GM23338 (cell line): ENCODE measurements at regions not wholly inside any gene's neighbourhood (a gene's known extent, or its start where the extent isn't known, plus 50 kb on each side); places are given as distances from the start of the nearest gene placed in this dataset.
A peak's percentile ranks its signal among the peaks of the same experiment; 100 is the strongest.

Source experiments
- ATAC-seq: fragments of 200-7000 bp; cut with Tn5 transposase; 3 replicates; pipeline ENCODE4 v1.9.1; 2020
- DNase-seq: peaks from one replicate; pipeline ENCODE4 v3.0.0-alpha.2; 2015; ENCODE audit warnings: low spot score
- H2AFZ ChIP-seq: fragments of 200-600 bp; sonication (generic); 2 replicates; pipeline ENCODE4 v1.8.0; 2016; ENCODE audit warnings: antibody characterized with exemption, mild to moderate bottlenecking, moderate library complexity
- H3F3A ChIP-seq: fragments of 200-600 bp; sonication (generic); replicated peaks from 2 replicates; pipeline ENCODE4 v1.8.0; 2017; ENCODE audit warnings: antibody characterized with exemption, mixed run types, low read depth
- H3K27ac ChIP-seq: fragments of 200-600 bp; sonication (generic); 2 replicates; pipeline ENCODE4 v1.6.1; 2016; ENCODE audit warnings: low read depth
- H3K27me3 ChIP-seq: fragments of 200-600 bp; sonication (generic); 2 replicates; pipeline ENCODE4 v1.8.0; 2016; ENCODE audit warnings: mild to moderate bottlenecking, mixed run types, moderate library complexity; ENCODE audit not compliant: insufficient read depth
- H3K36me3 ChIP-seq: fragments of 200-600 bp; sonication (generic); 2 replicates; pipeline ENCODE4 v1.8.0; 2016; ENCODE audit warnings: mild to moderate bottlenecking; ENCODE audit not compliant: insufficient read depth
- H3K4me1 ChIP-seq: fragments of 200-600 bp; sonication (generic); 2 replicates; pipeline ENCODE4 v1.8.0; 2016; ENCODE audit warnings: mild to moderate bottlenecking, moderate library complexity; ENCODE audit not compliant: insufficient read depth
- H3K4me2 ChIP-seq: fragments of 200-600 bp; sonication (generic); 2 replicates; pipeline ENCODE4 v1.7.1; 2017; ENCODE audit warnings: mixed run types
- H3K4me3 ChIP-seq: fragments of 200-600 bp; sonication (generic); 2 replicates; pipeline ENCODE4 v1.6.1; 2016; ENCODE audit warnings: mixed run types
- H3K79me2 ChIP-seq: fragments of 200-600 bp; sonication (generic); replicated peaks from 2 replicates; pipeline ENCODE4 v1.8.0; 2017; ENCODE audit warnings: mild to moderate bottlenecking; ENCODE audit not compliant: insufficient read depth
- H3K9me2 ChIP-seq: fragments of 200-600 bp; sonication (generic); 2 replicates; pipeline ENCODE4 v1.8.0; 2017; ENCODE audit not compliant: insufficient read depth
- H4K20me1 ChIP-seq: fragments of 200-600 bp; sonication (generic); replicated peaks from 2 replicates; pipeline ENCODE4 v1.8.0; 2017; ENCODE audit warnings: mild to moderate bottlenecking; ENCODE audit not compliant: insufficient read depth
- H3K27ac Mint-ChIP-seq: 2 replicates; pipeline ENCODE4 v1.8.0; 2020; ENCODE audit warnings: inconsistent platforms, mild to moderate bottlenecking, moderate library complexity, mixed read lengths
- H3K27me3 Mint-ChIP-seq: 3 replicates; pipeline ENCODE4 v1.8.0; 2022; ENCODE audit warnings: low read depth, mild to moderate bottlenecking, moderate library complexity, mixed read lengths, inconsistent platforms; ENCODE audit not compliant: insufficient read depth, poor library complexity
- H3K36me3 Mint-ChIP-seq: 3 replicates; pipeline ENCODE4 v1.8.0; 2021; ENCODE audit warnings: low read depth, mild to moderate bottlenecking, inconsistent platforms, moderate library complexity, mixed read lengths
- H3K4me1 Mint-ChIP-seq: 3 replicates; pipeline ENCODE4 v1.8.0; 2020; ENCODE audit warnings: mild to moderate bottlenecking, inconsistent platforms, mixed read lengths
- H3K4me3 Mint-ChIP-seq: 3 replicates; pipeline ENCODE4 v1.8.0; 2021; ENCODE audit warnings: moderate library complexity, mild to moderate bottlenecking, inconsistent platforms, mixed read lengths
- H3K9me3 Mint-ChIP-seq: 3 replicates; pipeline ENCODE4 v1.8.0; 2020; ENCODE audit warnings: moderate library complexity, mild to moderate bottlenecking, inconsistent platforms, mixed read lengths
- CREB1 ChIP-seq: fragments of 250-450 bp; sonication (Bioruptor Pico); IDR thresholded peaks from 2 replicates; pipeline ENCODE4 v1.5.0; 2020; ENCODE audit warnings: low read depth, mild to moderate bottlenecking, moderate library complexity
- CTCF ChIP-seq, 2 experiments: fragments of 200-600 bp in 1 of 2; sonication (generic) in 1 of 2; conservative IDR thresholded peaks; 2 replicates each; pipeline versions ENCODE4 v1.5.1 to v1.6.1; 2016 to 2017; ENCODE audit warnings: antibody characterized with exemption in 2 of 2, low read depth in 2 of 2, mild to moderate bottlenecking in 2 of 2, moderate library complexity in 1 of 2
- ETS1 ChIP-seq: IDR thresholded peaks from 2 replicates; pipeline ENCODE4 v1.6.1; 2016; ENCODE audit warnings: antibody characterized with exemption
- EZH2 ChIP-seq: fragments of 200-600 bp; sonication (generic); IDR thresholded peaks from one replicate; pipeline ENCODE4 v1.8.0; 2017; ENCODE audit warnings: antibody characterized with exemption, mild to moderate bottlenecking, low read depth; ENCODE audit not compliant: unreplicated experiment
- EZH2phosphoT487 ChIP-seq: fragments of 200-600 bp; sonication (generic); IDR thresholded peaks from one replicate; pipeline ENCODE4 v1.8.1; 2018; ENCODE audit warnings: antibody characterized with exemption; ENCODE audit not compliant: unreplicated experiment
- JUNB ChIP-seq: IDR thresholded peaks from one replicate; pipeline ENCODE4 v1.6.1; 2016; ENCODE audit warnings: antibody characterized with exemption; ENCODE audit not compliant: unreplicated experiment
- NANOG ChIP-seq: IDR thresholded peaks from 2 replicates; pipeline ENCODE4 v1.6.1; 2016; ENCODE audit warnings: antibody characterized with exemption, borderline replicate concordance
- POLR2AphosphoS5 ChIP-seq: IDR thresholded peaks from 2 replicates; pipeline ENCODE4 v1.6.1; 2016; ENCODE audit warnings: antibody characterized with exemption, low read depth
- REST ChIP-seq: IDR thresholded peaks from one replicate; pipeline ENCODE4 v1.6.1; 2018; ENCODE audit warnings: antibody characterized with exemption; ENCODE audit not compliant: unreplicated experiment
- STAT1 ChIP-seq: IDR thresholded peaks from one replicate; pipeline ENCODE4 v1.6.1; 2016; ENCODE audit warnings: antibody characterized with exemption; ENCODE audit not compliant: unreplicated experiment
- ZNF114 ChIP-seq: fragments of 250-450 bp; sonication (Bioruptor Pico); IDR thresholded peaks from 2 replicates; pipeline ENCODE4 v1.5.0; 2020; ENCODE audit warnings: mild to moderate bottlenecking, moderate library complexity
- ZNF331 ChIP-seq: fragments of 250-450 bp; sonication (Bioruptor Pico); IDR thresholded peaks from 2 replicates; pipeline ENCODE4 v1.5.0; 2020; ENCODE audit warnings: low read depth, mild to moderate bottlenecking, moderate library complexity
- ZNF462 ChIP-seq: fragments of 250-450 bp; sonication (Bioruptor Pico); IDR thresholded peaks from 2 replicates; pipeline ENCODE4 v1.5.0; 2020; ENCODE audit warnings: mild to moderate bottlenecking, moderate library complexity

- peaks cover 6% of the 10 kb centered on the region for H3K27me3 Mint-ChIP-seq
- Histone ChIP-seq H3K9me2 (peaks cover 26% of the 10 kb centered on the region), H3K4me3 (no peak overlapping the region), H3K27ac (peak overlapping the region; percentile 73), H3K27me3 (no peaks in the 10 kb centered on the region), H4K20me1 (no peaks in the 10 kb centered on the region), H2AFZ (no peak overlapping the region), H3K79me2 (no peaks in the 10 kb centered on the region), H3K4me2 (no peak overlapping the region), H3K36me3 (no peaks in the 10 kb centered on the region), H3K4me1 (peaks cover 37% of the 10 kb centered on the region), H3F3A (0 out of 2 replicates have a peak, but pooled peaks cover 4% of the 10 kb centered on the region)
- peaks cover 10% of the 10 kb centered on the region; the same call in 2 of the 3 replicates for H3K36me3 Mint-ChIP-seq
- no peak for TF ChIP-seq ZNF462 (CRISPR knock-in tag)
- TF ChIP-seq EZH2phosphoT487: no peak
- TF ChIP-seq CREB1: no peak
- no peak for TF ChIP-seq STAT1
- no peak for TF ChIP-seq CTCF (conservative IDR thresholded peaks at IDR 0.05; ENCODE audit: low read depth in 2 of 2)
- TF ChIP-seq ZNF114 (CRISPR knock-in tag): no peak
- no peak for TF ChIP-seq REST
- no peak for TF ChIP-seq ETS1
- no peak for TF ChIP-seq POLR2AphosphoS5
- no peak for TF ChIP-seq JUNB
- no peak for TF ChIP-seq ZNF331 (CRISPR knock-in tag)
- TF ChIP-seq NANOG: no peak
- no peak for TF ChIP-seq EZH2
- peaks cover 5% of the 10 kb centered on the region for H3K9me3 Mint-ChIP-seq
- DNase-seq (no peak), ATAC-seq (no peak)
- H3K4me3 Mint-ChIP-seq: no peak overlapping the region
- peak overlapping the region; percentile 88; the same call in 1 of the 2 replicates for H3K27ac Mint-ChIP-seq
- H3K4me1 Mint-ChIP-seq: peaks cover 39% of the 10 kb centered on the region
Observed at GRCh38 chr3:23644099-23644498, 161.7 kb upstream of the UBE2E1 start.
